M059J (cell line): ENCODE measurements at regions not wholly inside any gene's neighbourhood (a gene's known extent, or its start where the extent isn't known, plus 50 kb on each side); places are given as distances from the start of the nearest gene placed in this dataset.
"Not testable (repeated sequence)": the region's sequence is repeated elsewhere in the genome, so short reads cannot be mapped to it uniquely, and the experiment has no call there.

Source experiments
- DNase-seq: peaks from one replicate; pipeline ENCODE4 v3.0.0-alpha.2; 2012; ENCODE audit warnings: low read depth

- DNase-seq: no peak
Measured at GRCh38 chrX:94600077-94600476, 926.1 kb downstream of the FAM133A start.

GRCh38 chrX:94612140-94612539 lies 938.1 kb downstream of the FAM133A start:
- DNase-seq: no peak

GRCh38 chrX:94633237-94633636 lies 959.2 kb downstream of the FAM133A start:
- no peak for DNase-seq

- DNase-seq: no peak
Measured at GRCh38 chrX:94635003-94635402, 961.0 kb downstream of the FAM133A start.

GRCh38 chrX:94645726-94646125 lies 971.7 kb downstream of the FAM133A start:
- no peak for DNase-seq

- no peak for DNase-seq
Measured at GRCh38 chrX:94655180-94655579, 981.2 kb downstream of the FAM133A start.

GRCh38 chrX:94662689-94663088 lies 988.7 kb downstream of the FAM133A start:
- no peak for DNase-seq

GRCh38 chrX:94676285-94676684 lies 1002.3 kb downstream of the FAM133A start:
- DNase-seq: no peak

GRCh38 chrX:94686071-94686470 lies 1012.1 kb downstream of the FAM133A start:
- no peak for DNase-seq

GRCh38 chrX:94695910-94696309 lies 1021.9 kb downstream of the FAM133A start:
- DNase-seq: no peak

- not testable (repeated sequence) for DNase-seq
Measured at GRCh38 chrX:94704348-94705256, 1030.6 kb downstream of the FAM133A start.

- DNase-seq: no peak
Measured at GRCh38 chrX:94721386-94721785, 1047.4 kb downstream of the FAM133A start.

- DNase-seq: no peak
Measured at GRCh38 chrX:94722578-94722977, 1048.6 kb downstream of the FAM133A start.

- DNase-seq: no peak
Measured at GRCh38 chrX:94742772-94743171, 1068.8 kb downstream of the FAM133A start.

- no peak for DNase-seq
Measured at GRCh38 chrX:94743478-94743877, 1069.5 kb downstream of the FAM133A start.

- no peak for DNase-seq
Measured at GRCh38 chrX:94744786-94745185, 1070.8 kb downstream of the FAM133A start.

- no peak for DNase-seq
Measured at GRCh38 chrX:94751611-94752010, 1077.6 kb downstream of the FAM133A start.

- no peak for DNase-seq
Measured at GRCh38 chrX:94752434-94753169, 1078.6 kb downstream of the FAM133A start.

- DNase-seq: no peak
Measured at GRCh38 chrX:94758130-94758529, 1084.1 kb downstream of the FAM133A start.

GRCh38 chrX:94775640-94776039 lies 1101.6 kb downstream of the FAM133A start:
- DNase-seq: no peak

GRCh38 chrX:94813541-94813940 lies 1139.5 kb downstream of the FAM133A start:
- no peak for DNase-seq

- no peak for DNase-seq
Measured at GRCh38 chrX:94814216-94814615, 1140.2 kb downstream of the FAM133A start.

- DNase-seq: no peak
Measured at GRCh38 chrX:94830717-94831116, 1156.7 kb downstream of the FAM133A start.
